ENCODE measurements at regions not wholly inside any gene's neighbourhood (a gene's known extent, or its start where the extent isn't known, plus 50 kb on each side); places are given as distances from the start of the nearest gene placed in this dataset.

- no peak for DNase-seq (ENCODE audit: low spot score)
Observed at GRCh38 chr7:47663851-47664250, 81.9 kb upstream of the TNS3 start.

GRCh38 chr7:47663213-47663612 lies 81.3 kb upstream of the TNS3 start:
- DNase-seq (ENCODE audit: low spot score), result no peak

- no peak for DNase-seq (ENCODE audit: low spot score)
Observed at GRCh38 chr7:47661051-47661714, 79.3 kb upstream of the TNS3 start.

GRCh38 chr7:47659664-47660462 lies 78.0 kb upstream of the TNS3 start:
- no peak for DNase-seq (ENCODE audit: low spot score)

GRCh38 chr7:47658886-47659635 lies 77.2 kb upstream of the TNS3 start:
- no peak for DNase-seq (ENCODE audit: low spot score)

GRCh38 chr7:47657126-47657525 lies 75.2 kb upstream of the TNS3 start:
- no peak for DNase-seq (ENCODE audit: low spot score)

GRCh38 chr7:47654672-47655298 lies 72.9 kb upstream of the TNS3 start:
- DNase-seq (ENCODE audit: low spot score), result no peak

GRCh38 chr7:47653550-47654411 lies 71.9 kb upstream of the TNS3 start:
- DNase-seq (ENCODE audit: low spot score), result no peak

GRCh38 chr7:47652591-47652990 lies 70.7 kb upstream of the TNS3 start:
- DNase-seq (ENCODE audit: low spot score), result no peak

GRCh38 chr7:47651355-47652317 lies 69.7 kb upstream of the TNS3 start:
- DNase-seq (ENCODE audit: low spot score), result peak; percentile 78

- no peak for DNase-seq (ENCODE audit: low spot score)
Observed at GRCh38 chr7:47649919-47650318, 68.0 kb upstream of the TNS3 start.

- DNase-seq (ENCODE audit: low spot score), result no peak
Observed at GRCh38 chr7:47648275-47648925, 66.5 kb upstream of the TNS3 start.

- DNase-seq (ENCODE audit: low spot score), result no peak
Observed at GRCh38 chr7:47647918-47648250, 66.0 kb upstream of the TNS3 start.

GRCh38 chr7:47647181-47647917 lies 65.4 kb upstream of the TNS3 start:
- DNase-seq (ENCODE audit: low spot score), result no peak

- no peak for DNase-seq (ENCODE audit: low spot score)
Observed at GRCh38 chr7:47643716-47644400, 61.9 kb upstream of the TNS3 start.

GRCh38 chr7:47640265-47640664 lies 58.4 kb upstream of the TNS3 start:
- no peak for DNase-seq (ENCODE audit: low spot score)

GRCh38 chr7:47639495-47640110 lies 57.7 kb upstream of the TNS3 start:
- DNase-seq (ENCODE audit: low spot score), result no peak

- DNase-seq (ENCODE audit: low spot score), result peak; percentile 51
Observed at GRCh38 chr7:47638679-47639315, 56.9 kb upstream of the TNS3 start.
